Calu3 (cell line): ENCODE measurements at regions not wholly inside any gene's neighbourhood (a gene's known extent, or its start where the extent isn't known, plus 50 kb on each side); places are given as distances from the start of the nearest gene placed in this dataset.

ENCODE experiments used
- BruUV-seq: library from RNA; stranded (reverse); fragments of 400-500 nt; replicated peaks from 2 replicates; lab custom pipeline; 2021; lab: Mats Ljungman, UMichigan
- CTCF ChIA-PET: fragments of 300-600 bp; sonication (Branson Sonifier 250); formaldehyde crosslinking; loops from one replicate; lab custom pipeline; 2022; ENCODE audit warnings: antibody characterized with exemption; lab: Charles Lee
- DNase-seq: peaks from one replicate; pipeline ENCODE4 v3.0.0; 2022
- H3K27ac Mint-ChIP-seq: one replicate; pipeline ENCODE4 v1.8.0; 2022; ENCODE audit warnings: mixed read lengths; ENCODE audit not compliant: unreplicated experiment
- H3K27me3 Mint-ChIP-seq: one replicate; pipeline ENCODE4 v1.8.0; 2022; ENCODE audit warnings: mixed read lengths; ENCODE audit not compliant: unreplicated experiment
- H3K36me3 Mint-ChIP-seq: one replicate; pipeline ENCODE4 v1.8.0; 2022; ENCODE audit warnings: mild to moderate bottlenecking, moderate library complexity, mixed read lengths; ENCODE audit not compliant: insufficient read depth, unreplicated experiment
- H3K4me1 Mint-ChIP-seq: one replicate; pipeline ENCODE4 v1.8.0; 2022; ENCODE audit warnings: mild to moderate bottlenecking, low read depth, mixed read lengths; ENCODE audit not compliant: unreplicated experiment
- H3K4me3 Mint-ChIP-seq: one replicate; pipeline ENCODE4 v1.8.0; 2022; ENCODE audit warnings: mild to moderate bottlenecking, low read depth, moderate library complexity, mixed read lengths; ENCODE audit not compliant: unreplicated experiment
- H3K9me3 Mint-ChIP-seq: one replicate; pipeline ENCODE4 v1.8.0; 2022; ENCODE audit warnings: low read depth, mixed read lengths; ENCODE audit not compliant: unreplicated experiment
- intact Hi-C: fragments of 100-400 bp; cut with micrococcal nuclease; formaldehyde crosslinking; loops from one replicate; pipeline ENCODE4 v1.10.0; 2022; ENCODE audit not compliant: unreplicated experiment
- TF ChIP-seq, protein P1 (sequence below): fragments of 200-600 bp; IDR thresholded peaks from one replicate; pipeline ENCODE4 v1.8.0; 2022; ENCODE audit warnings: antibody characterized with exemption; ENCODE audit not compliant: unreplicated experiment

DNA sequence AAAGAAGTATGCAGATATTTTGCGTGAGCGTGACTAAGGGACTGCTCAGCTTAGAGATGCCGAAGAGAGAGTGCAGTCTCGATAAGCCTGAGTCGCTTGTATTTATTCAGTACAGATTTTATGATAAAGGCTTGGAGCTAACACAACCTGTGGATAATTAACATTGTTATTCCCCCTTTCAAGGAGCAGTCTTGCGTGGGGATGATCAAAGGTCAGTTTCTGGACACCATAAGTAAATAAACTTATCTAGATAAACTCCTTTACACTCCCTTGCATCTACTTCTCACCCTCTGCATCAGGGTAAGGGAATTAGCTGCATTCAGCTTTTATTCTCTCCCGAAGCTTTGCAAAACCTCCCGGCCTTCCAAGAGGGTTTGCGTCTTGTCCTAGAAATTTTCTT, 357.8 kb upstream of the ST8SIA4 start:
- Mint-ChIP-seq H3K4me1 (peaks cover 16% of the 10 kb centered on the region), H3K27ac (no peak overlapping the region)
- CTCF ChIA-PET: no interaction called here

DNA sequence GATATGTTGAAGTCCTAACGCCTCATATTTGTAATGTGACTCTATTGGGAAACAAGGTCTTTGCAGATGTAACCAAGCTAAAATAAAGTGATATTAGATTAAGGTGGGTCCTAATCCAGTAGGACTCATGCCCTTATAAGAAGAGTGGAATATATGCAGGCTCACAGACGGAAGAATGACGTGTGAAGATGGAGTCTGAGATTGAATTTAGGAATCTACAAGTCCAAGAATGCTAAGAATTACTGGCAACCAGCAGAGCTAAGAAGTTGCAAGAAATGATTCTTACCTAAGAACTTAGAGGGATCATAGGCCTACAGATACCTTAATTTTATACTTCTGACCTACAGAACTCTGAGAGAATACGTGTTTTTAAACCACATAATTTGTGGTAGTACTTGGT, 350.0 kb upstream of the ST8SIA4 start:
- no peak for DNase-seq
- CTCF ChIA-PET: no interaction called here
- BruUV-seq: no TSS peak
- intact Hi-C loops: no loop called here
- Mint-ChIP-seq H3K27me3 (no peaks in the 10 kb centered on the region), H3K9me3 (peaks cover 5% of the 10 kb centered on the region), H3K36me3 (no peaks in the 10 kb centered on the region), H3K4me1 (no peaks in the 10 kb centered on the region), H3K27ac (no peak overlapping the region), H3K4me3 (no peak overlapping the region)
- TF ChIP-seq, protein P1, sequence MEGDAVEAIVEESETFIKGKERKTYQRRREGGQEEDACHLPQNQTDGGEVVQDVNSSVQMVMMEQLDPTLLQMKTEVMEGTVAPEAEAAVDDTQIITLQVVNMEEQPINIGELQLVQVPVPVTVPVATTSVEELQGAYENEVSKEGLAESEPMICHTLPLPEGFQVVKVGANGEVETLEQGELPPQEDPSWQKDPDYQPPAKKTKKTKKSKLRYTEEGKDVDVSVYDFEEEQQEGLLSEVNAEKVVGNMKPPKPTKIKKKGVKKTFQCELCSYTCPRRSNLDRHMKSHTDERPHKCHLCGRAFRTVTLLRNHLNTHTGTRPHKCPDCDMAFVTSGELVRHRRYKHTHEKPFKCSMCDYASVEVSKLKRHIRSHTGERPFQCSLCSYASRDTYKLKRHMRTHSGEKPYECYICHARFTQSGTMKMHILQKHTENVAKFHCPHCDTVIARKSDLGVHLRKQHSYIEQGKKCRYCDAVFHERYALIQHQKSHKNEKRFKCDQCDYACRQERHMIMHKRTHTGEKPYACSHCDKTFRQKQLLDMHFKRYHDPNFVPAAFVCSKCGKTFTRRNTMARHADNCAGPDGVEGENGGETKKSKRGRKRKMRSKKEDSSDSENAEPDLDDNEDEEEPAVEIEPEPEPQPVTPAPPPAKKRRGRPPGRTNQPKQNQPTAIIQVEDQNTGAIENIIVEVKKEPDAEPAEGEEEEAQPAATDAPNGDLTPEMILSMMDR: no peak

More for the DNA sequence above, 357.8 kb upstream of the ST8SIA4 start:
- peaks cover 9% of the 10 kb centered on the region for H3K9me3 Mint-ChIP-seq
- H3K4me3 Mint-ChIP-seq: no peak overlapping the region
- H3K36me3 Mint-ChIP-seq: no peaks in the 10 kb centered on the region
- TF ChIP-seq, protein P1: no peak
- intact Hi-C loops: no loop called here
- H3K27me3 Mint-ChIP-seq: no peaks in the 10 kb centered on the region
- BruUV-seq: no TSS peak
- DNase-seq: no peak

DNA sequence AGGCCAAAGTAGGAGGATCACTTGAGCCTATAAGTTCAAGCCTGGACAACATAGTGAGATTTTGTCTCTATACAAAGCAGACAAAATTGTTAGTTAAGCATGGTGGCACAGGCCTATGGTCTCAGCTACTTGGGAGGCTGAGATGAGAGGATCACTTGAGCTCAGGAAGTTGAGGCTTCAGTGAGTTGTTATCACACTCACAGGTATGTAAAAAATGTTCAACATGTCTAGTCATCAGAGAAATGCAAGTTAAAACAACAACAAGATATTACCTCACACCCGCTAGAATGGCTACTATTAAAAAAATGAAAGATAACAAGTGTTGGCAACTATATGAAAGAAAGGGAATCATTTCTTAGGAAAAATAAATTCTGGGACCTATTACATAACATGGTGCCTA, 341.5 kb upstream of the ST8SIA4 start:
- TF ChIP-seq, protein P1: no peak
- Mint-ChIP-seq H3K27me3 (no peaks in the 10 kb centered on the region), H3K4me3 (no peak overlapping the region), H3K4me1 (no peaks in the 10 kb centered on the region), H3K36me3 (no peaks in the 10 kb centered on the region), H3K27ac (no peak overlapping the region), H3K9me3 (peaks cover 2% of the 10 kb centered on the region)
- intact Hi-C loops: no loop called here
- no TSS peak for BruUV-seq
- CTCF ChIA-PET: no interaction called here
- no peak for DNase-seq

DNA sequence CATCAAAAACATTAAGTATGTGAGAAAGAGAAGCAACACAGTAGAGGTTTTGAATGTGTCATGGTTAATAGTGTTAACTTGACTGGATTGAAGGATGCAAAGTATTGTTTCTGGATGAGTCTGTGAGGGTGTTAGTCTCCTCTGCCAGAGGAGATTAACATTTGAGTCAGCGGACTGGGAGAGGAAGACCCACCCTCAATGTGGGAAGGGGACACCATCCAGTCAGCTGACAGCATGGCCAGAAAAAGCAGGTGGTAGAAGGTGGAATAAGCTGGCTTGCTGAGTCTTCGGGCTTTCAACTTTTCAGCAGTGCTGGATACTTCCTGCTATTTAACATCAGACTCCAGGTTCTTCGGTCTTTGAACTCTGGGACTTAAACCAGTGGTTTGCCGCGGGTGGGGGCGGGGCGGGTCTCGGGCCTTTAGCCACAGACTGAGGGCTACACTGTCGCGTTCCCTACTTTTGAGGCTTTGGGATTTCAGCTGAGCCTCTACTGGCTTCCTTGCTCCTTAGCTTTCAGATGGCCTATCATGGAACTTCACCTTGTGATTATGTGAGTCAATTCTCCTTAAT, 309.9 kb upstream of the ST8SIA4 start:
- TF ChIP-seq, protein P1: no peak
- Mint-ChIP-seq H3K9me3 (no peaks in the 10 kb centered on the region), H3K27ac (no peak overlapping the region), H3K27me3 (no peaks in the 10 kb centered on the region), H3K4me3 (no peak overlapping the region), H3K36me3 (no peaks in the 10 kb centered on the region), H3K4me1 (no peaks in the 10 kb centered on the region)
- intact Hi-C loops: loop anchor here (10.0 kb wide), 1 partner anchor 308 kb away; the partner anchor contains the start of gene ST8SIA4
- CTCF ChIA-PET: interaction anchor here (0.7 kb wide), 1 partner anchor 565 kb away, joined by 3 read pairs; no protein-coding TSS in a partner anchor
- no TSS peak for BruUV-seq
- no peak for DNase-seq
